Gastroesophageal sphincter (tissue), 3 donors: ENCODE measurements at regions not wholly inside any gene's neighbourhood (a gene's known extent, or its start where the extent isn't known, plus 50 kb on each side); places are given as distances from the start of the nearest gene placed in this dataset.

Source experiments
- CTCF ChIP-seq, 4 experiments: fragments of 200-600 bp in 2 of 4; fragments of 450-650 bp in 2 of 4; sonication (generic) in 1 of 4; IDR thresholded peaks; one replicate each; pipeline ENCODE4 v1.5.1; 2017 to 2019; ENCODE audit warnings: antibody characterized with exemption in 4 of 4, mild to moderate bottlenecking in 2 of 4, moderate library complexity in 2 of 4
- POLR2A ChIP-seq, 2 donors: fragments of 450-650 bp; IDR thresholded peaks; one replicate each; pipeline ENCODE4 v1.6.1; 2017; ENCODE audit warnings: antibody characterized with exemption in 2 of 2, mild to moderate bottlenecking in 2 of 2, moderate library complexity in 1 of 2
- POLR2AphosphoS5 ChIP-seq: sonication (generic); formaldehyde crosslinking; IDR thresholded peaks from one replicate; pipeline ENCODE4 v1.6.1; 2017; ENCODE audit warnings: antibody characterized with exemption

GRCh38 chr5:67669916-67670315 is 473.3 kb upstream of the CD180 start:
- TF ChIP-seq CTCF (IDR thresholded peaks at IDR 0.05) (no peak), POLR2AphosphoS5 (no peak), POLR2A (IDR thresholded peaks at IDR 0.05) (no peak)
